GM23338 (cell line): ENCODE measurements at regions not wholly inside any gene's neighbourhood (a gene's known extent, or its start where the extent isn't known, plus 50 kb on each side); places are given as distances from the start of the nearest gene placed in this dataset.
A peak's percentile ranks its signal among the peaks of the same experiment; 100 is the strongest.

Experiments used
- ATAC-seq: fragments of 200-7000 bp; cut with Tn5 transposase; 3 replicates; pipeline ENCODE4 v1.9.1; 2020
- DNase-seq: peaks from one replicate; pipeline ENCODE4 v3.0.0-alpha.2; 2015; ENCODE audit warnings: low spot score
- H2AFZ ChIP-seq: fragments of 200-600 bp; sonication (generic); 2 replicates; pipeline ENCODE4 v1.8.0; 2016; ENCODE audit warnings: antibody characterized with exemption, mild to moderate bottlenecking, moderate library complexity
- H3F3A ChIP-seq: fragments of 200-600 bp; sonication (generic); replicated peaks from 2 replicates; pipeline ENCODE4 v1.8.0; 2017; ENCODE audit warnings: antibody characterized with exemption, mixed run types, low read depth
- H3K27ac ChIP-seq: fragments of 200-600 bp; sonication (generic); 2 replicates; pipeline ENCODE4 v1.6.1; 2016; ENCODE audit warnings: low read depth
- H3K27me3 ChIP-seq: fragments of 200-600 bp; sonication (generic); 2 replicates; pipeline ENCODE4 v1.8.0; 2016; ENCODE audit warnings: mild to moderate bottlenecking, mixed run types, moderate library complexity; ENCODE audit not compliant: insufficient read depth
- H3K36me3 ChIP-seq: fragments of 200-600 bp; sonication (generic); 2 replicates; pipeline ENCODE4 v1.8.0; 2016; ENCODE audit warnings: mild to moderate bottlenecking; ENCODE audit not compliant: insufficient read depth
- H3K4me1 ChIP-seq: fragments of 200-600 bp; sonication (generic); 2 replicates; pipeline ENCODE4 v1.8.0; 2016; ENCODE audit warnings: mild to moderate bottlenecking, moderate library complexity; ENCODE audit not compliant: insufficient read depth
- H3K4me2 ChIP-seq: fragments of 200-600 bp; sonication (generic); 2 replicates; pipeline ENCODE4 v1.7.1; 2017; ENCODE audit warnings: mixed run types
- H3K4me3 ChIP-seq: fragments of 200-600 bp; sonication (generic); 2 replicates; pipeline ENCODE4 v1.6.1; 2016; ENCODE audit warnings: mixed run types
- H3K79me2 ChIP-seq: fragments of 200-600 bp; sonication (generic); replicated peaks from 2 replicates; pipeline ENCODE4 v1.8.0; 2017; ENCODE audit warnings: mild to moderate bottlenecking; ENCODE audit not compliant: insufficient read depth
- H3K9me2 ChIP-seq: fragments of 200-600 bp; sonication (generic); 2 replicates; pipeline ENCODE4 v1.8.0; 2017; ENCODE audit not compliant: insufficient read depth
- H4K20me1 ChIP-seq: fragments of 200-600 bp; sonication (generic); replicated peaks from 2 replicates; pipeline ENCODE4 v1.8.0; 2017; ENCODE audit warnings: mild to moderate bottlenecking; ENCODE audit not compliant: insufficient read depth
- H3K27ac Mint-ChIP-seq: 2 replicates; pipeline ENCODE4 v1.8.0; 2020; ENCODE audit warnings: inconsistent platforms, mild to moderate bottlenecking, moderate library complexity, mixed read lengths
- H3K27me3 Mint-ChIP-seq: 3 replicates; pipeline ENCODE4 v1.8.0; 2022; ENCODE audit warnings: low read depth, mild to moderate bottlenecking, moderate library complexity, mixed read lengths, inconsistent platforms; ENCODE audit not compliant: insufficient read depth, poor library complexity
- H3K36me3 Mint-ChIP-seq: 3 replicates; pipeline ENCODE4 v1.8.0; 2021; ENCODE audit warnings: low read depth, mild to moderate bottlenecking, inconsistent platforms, moderate library complexity, mixed read lengths
- H3K4me1 Mint-ChIP-seq: 3 replicates; pipeline ENCODE4 v1.8.0; 2020; ENCODE audit warnings: mild to moderate bottlenecking, inconsistent platforms, mixed read lengths
- H3K4me3 Mint-ChIP-seq: 3 replicates; pipeline ENCODE4 v1.8.0; 2021; ENCODE audit warnings: moderate library complexity, mild to moderate bottlenecking, inconsistent platforms, mixed read lengths
- H3K9me3 Mint-ChIP-seq: 3 replicates; pipeline ENCODE4 v1.8.0; 2020; ENCODE audit warnings: moderate library complexity, mild to moderate bottlenecking, inconsistent platforms, mixed read lengths
- CREB1 ChIP-seq: fragments of 250-450 bp; sonication (Bioruptor Pico); IDR thresholded peaks from 2 replicates; pipeline ENCODE4 v1.5.0; 2020; ENCODE audit warnings: low read depth, mild to moderate bottlenecking, moderate library complexity
- CTCF ChIP-seq, 2 experiments: fragments of 200-600 bp in 1 of 2; sonication (generic) in 1 of 2; conservative IDR thresholded peaks; 2 replicates each; pipeline versions ENCODE4 v1.5.1 to v1.6.1; 2016 to 2017; ENCODE audit warnings: antibody characterized with exemption in 2 of 2, low read depth in 2 of 2, mild to moderate bottlenecking in 2 of 2, moderate library complexity in 1 of 2
- ETS1 ChIP-seq: IDR thresholded peaks from 2 replicates; pipeline ENCODE4 v1.6.1; 2016; ENCODE audit warnings: antibody characterized with exemption
- EZH2 ChIP-seq: fragments of 200-600 bp; sonication (generic); IDR thresholded peaks from one replicate; pipeline ENCODE4 v1.8.0; 2017; ENCODE audit warnings: antibody characterized with exemption, mild to moderate bottlenecking, low read depth; ENCODE audit not compliant: unreplicated experiment
- EZH2phosphoT487 ChIP-seq: fragments of 200-600 bp; sonication (generic); IDR thresholded peaks from one replicate; pipeline ENCODE4 v1.8.1; 2018; ENCODE audit warnings: antibody characterized with exemption; ENCODE audit not compliant: unreplicated experiment
- JUNB ChIP-seq: IDR thresholded peaks from one replicate; pipeline ENCODE4 v1.6.1; 2016; ENCODE audit warnings: antibody characterized with exemption; ENCODE audit not compliant: unreplicated experiment
- NANOG ChIP-seq: IDR thresholded peaks from 2 replicates; pipeline ENCODE4 v1.6.1; 2016; ENCODE audit warnings: antibody characterized with exemption, borderline replicate concordance
- POLR2AphosphoS5 ChIP-seq: IDR thresholded peaks from 2 replicates; pipeline ENCODE4 v1.6.1; 2016; ENCODE audit warnings: antibody characterized with exemption, low read depth
- STAT1 ChIP-seq: IDR thresholded peaks from one replicate; pipeline ENCODE4 v1.6.1; 2016; ENCODE audit warnings: antibody characterized with exemption; ENCODE audit not compliant: unreplicated experiment
- ZNF114 ChIP-seq: fragments of 250-450 bp; sonication (Bioruptor Pico); IDR thresholded peaks from 2 replicates; pipeline ENCODE4 v1.5.0; 2020; ENCODE audit warnings: mild to moderate bottlenecking, moderate library complexity
- ZNF331 ChIP-seq: fragments of 250-450 bp; sonication (Bioruptor Pico); IDR thresholded peaks from 2 replicates; pipeline ENCODE4 v1.5.0; 2020; ENCODE audit warnings: low read depth, mild to moderate bottlenecking, moderate library complexity
- ZNF462 ChIP-seq: fragments of 250-450 bp; sonication (Bioruptor Pico); IDR thresholded peaks from 2 replicates; pipeline ENCODE4 v1.5.0; 2020; ENCODE audit warnings: mild to moderate bottlenecking, moderate library complexity
- TF ChIP-seq, protein P1 (sequence below): IDR thresholded peaks from one replicate; pipeline ENCODE4 v1.6.1; 2018; ENCODE audit warnings: antibody characterized with exemption; ENCODE audit not compliant: unreplicated experiment

DNA sequence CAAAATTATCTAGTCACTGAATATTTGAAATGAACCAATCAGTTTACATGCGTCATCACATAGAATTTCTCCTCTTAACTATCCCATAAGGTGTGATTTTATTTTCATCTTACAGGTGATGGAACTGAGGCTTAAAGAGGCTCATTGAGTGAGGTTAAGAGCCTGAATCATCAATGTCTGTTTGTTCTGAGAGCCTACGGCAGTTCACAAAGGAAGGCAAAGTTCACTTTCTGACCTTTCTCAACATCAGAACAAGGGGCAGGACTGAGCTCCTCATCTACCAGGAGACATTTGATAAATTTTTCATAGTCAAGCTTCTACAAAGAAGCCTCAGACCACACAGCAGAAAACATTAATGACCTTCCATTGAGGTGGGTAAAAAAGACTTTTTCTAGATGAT lies 54.9 kb upstream of the OLIG3 start:
- no peak overlapping the region for H3K27ac ChIP-seq
- Mint-ChIP-seq H3K27ac (peak overlapping the region; percentile 65; the same call in 1 of the 2 replicates), H3K36me3 (no peaks in the 10 kb centered on the region), H3K4me3 (no peak overlapping the region), H3K4me1 (peaks cover 44% of the 10 kb centered on the region), H3K27me3 (no peaks in the 10 kb centered on the region), H3K9me3 (no peaks in the 10 kb centered on the region)
- H3K4me2 ChIP-seq: no peak overlapping the region
- ATAC-seq (no peak), DNase-seq (no peak)
- peaks cover 39% of the 10 kb centered on the region for H3K4me1 ChIP-seq
- no peak for TF ChIP-seq EZH2phosphoT487
- no peak for TF ChIP-seq ETS1
- TF ChIP-seq ZNF462 (CRISPR knock-in tag): no peak
- TF ChIP-seq ZNF114 (CRISPR knock-in tag): no peak
- TF ChIP-seq STAT1: no peak
- TF ChIP-seq JUNB: no peak
- no peak for TF ChIP-seq ZNF331 (CRISPR knock-in tag)
- no peak for TF ChIP-seq CTCF (conservative IDR thresholded peaks at IDR 0.05; ENCODE audit: low read depth in 2 of 2)
- no peak for TF ChIP-seq EZH2
- TF ChIP-seq POLR2AphosphoS5: no peak
- no peak for TF ChIP-seq NANOG
- TF ChIP-seq, protein P1, sequence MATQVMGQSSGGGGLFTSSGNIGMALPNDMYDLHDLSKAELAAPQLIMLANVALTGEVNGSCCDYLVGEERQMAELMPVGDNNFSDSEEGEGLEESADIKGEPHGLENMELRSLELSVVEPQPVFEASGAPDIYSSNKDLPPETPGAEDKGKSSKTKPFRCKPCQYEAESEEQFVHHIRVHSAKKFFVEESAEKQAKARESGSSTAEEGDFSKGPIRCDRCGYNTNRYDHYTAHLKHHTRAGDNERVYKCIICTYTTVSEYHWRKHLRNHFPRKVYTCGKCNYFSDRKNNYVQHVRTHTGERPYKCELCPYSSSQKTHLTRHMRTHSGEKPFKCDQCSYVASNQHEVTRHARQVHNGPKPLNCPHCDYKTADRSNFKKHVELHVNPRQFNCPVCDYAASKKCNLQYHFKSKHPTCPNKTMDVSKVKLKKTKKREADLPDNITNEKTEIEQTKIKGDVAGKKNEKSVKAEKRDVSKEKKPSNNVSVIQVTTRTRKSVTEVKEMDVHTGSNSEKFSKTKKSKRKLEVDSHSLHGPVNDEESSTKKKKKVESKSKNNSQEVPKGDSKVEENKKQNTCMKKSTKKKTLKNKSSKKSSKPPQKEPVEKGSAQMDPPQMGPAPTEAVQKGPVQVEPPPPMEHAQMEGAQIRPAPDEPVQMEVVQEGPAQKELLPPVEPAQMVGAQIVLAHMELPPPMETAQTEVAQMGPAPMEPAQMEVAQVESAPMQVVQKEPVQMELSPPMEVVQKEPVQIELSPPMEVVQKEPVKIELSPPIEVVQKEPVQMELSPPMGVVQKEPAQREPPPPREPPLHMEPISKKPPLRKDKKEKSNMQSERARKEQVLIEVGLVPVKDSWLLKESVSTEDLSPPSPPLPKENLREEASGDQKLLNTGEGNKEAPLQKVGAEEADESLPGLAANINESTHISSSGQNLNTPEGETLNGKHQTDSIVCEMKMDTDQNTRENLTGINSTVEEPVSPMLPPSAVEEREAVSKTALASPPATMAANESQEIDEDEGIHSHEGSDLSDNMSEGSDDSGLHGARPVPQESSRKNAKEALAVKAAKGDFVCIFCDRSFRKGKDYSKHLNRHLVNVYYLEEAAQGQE: no peak
- no peak for TF ChIP-seq CREB1
- no peaks in the 10 kb centered on the region for H3K79me2 ChIP-seq
- H3F3A ChIP-seq: no peaks in the 10 kb centered on the region
- H3K4me3 ChIP-seq: no peak overlapping the region
- no peaks in the 10 kb centered on the region for H3K36me3 ChIP-seq
- no peak overlapping the region for H2AFZ ChIP-seq
- H3K9me2 ChIP-seq: peaks cover 5% of the 10 kb centered on the region; the same call in 1 of the 2 replicates
- H3K27me3 ChIP-seq: no peaks in the 10 kb centered on the region
- no peaks in the 10 kb centered on the region for H4K20me1 ChIP-seq
